ENCODE measurements at regions not wholly inside any gene's neighbourhood (a gene's known extent, or its start where the extent isn't known, plus 50 kb on each side); places are given as distances from the start of the nearest gene placed in this dataset.

DNA sequence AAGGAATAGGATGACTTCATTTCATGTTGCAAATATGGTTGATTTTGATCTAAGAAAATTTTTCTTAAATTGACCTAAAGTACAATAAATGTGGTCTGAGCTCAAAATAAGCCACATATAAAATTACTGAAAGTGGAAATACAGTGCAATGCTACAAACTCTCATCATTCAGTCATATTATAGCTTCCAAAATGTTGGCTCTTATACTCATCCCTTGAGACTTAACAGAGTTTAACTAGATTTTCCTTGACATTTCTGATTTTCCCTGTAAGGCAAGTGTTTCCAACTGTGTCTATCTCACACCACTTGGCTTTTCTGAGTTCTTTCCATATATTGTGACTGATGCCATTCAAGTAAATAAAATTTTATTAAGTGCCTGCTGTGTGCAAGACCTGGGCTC, 123.7 kb upstream of the NTF3 start:
- Histone ChIP-seq H3K4me3 (ENCODE audit: low read length in 2 of 2) (no peak overlapping the region), H3K27ac (ENCODE audit: low read depth in 1 of 2, low read length in 1 of 2) (no peak overlapping the region), H3K27me3 (ENCODE audit: control insufficient read depth in 2 of 2, insufficient read depth in 1 of 2, low read length in 1 of 2) (no peaks in the 10 kb centered on the region), H3K9me3 (ENCODE audit: control insufficient read depth in 2 of 2, insufficient read depth in 1 of 2, low read length in 1 of 2) (no peaks in the 10 kb centered on the region), H3K4me1 (ENCODE audit: control insufficient read depth in 2 of 2, insufficient read depth in 2 of 2, low read length in 2 of 2) (no peaks in the 10 kb centered on the region), H3K36me3 (ENCODE audit: control insufficient read depth in 2 of 2, insufficient read depth in 2 of 2, low read length in 1 of 2) (no peaks in the 10 kb centered on the region)
- no peak for DNase-seq (ENCODE audit: low read depth in 6 of 9, low spot score in 9 of 9)

GRCh38 chr12:5308996-5309395, 122.9 kb upstream of the NTF3 start:
- no peak overlapping the region for H3K27ac ChIP-seq (ENCODE audit: low read depth in 1 of 2, low read length in 1 of 2)
- 97% methylated on average over 8 of the region's 8 CpGs for WGBS

DNA sequence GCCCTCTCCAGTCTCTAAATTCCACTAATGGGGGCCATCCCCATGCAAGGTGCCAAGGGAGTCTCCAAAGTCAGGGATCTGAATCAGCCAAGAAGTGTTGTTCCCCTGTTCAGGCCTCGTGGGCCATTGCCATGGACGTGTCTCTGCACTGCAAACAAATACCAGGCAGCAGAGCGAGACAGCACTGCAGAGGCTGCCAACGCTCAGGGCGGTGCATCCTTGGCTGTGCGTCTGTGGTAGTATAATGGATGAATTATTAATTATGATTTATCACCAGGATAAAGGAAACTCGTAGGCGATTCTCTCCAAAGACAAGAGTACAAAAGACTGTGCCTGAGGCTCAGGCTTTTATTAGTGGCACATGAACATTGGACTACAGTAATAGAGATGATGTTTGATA, 122.3 kb upstream of the NTF3 start:
- Histone ChIP-seq H3K4me1 (ENCODE audit: control insufficient read depth in 2 of 2, insufficient read depth in 2 of 2, low read length in 2 of 2) (no peaks in the 10 kb centered on the region), H3K9me3 (ENCODE audit: control insufficient read depth in 2 of 2, insufficient read depth in 1 of 2, low read length in 1 of 2) (no peaks in the 10 kb centered on the region), H3K27ac (ENCODE audit: low read depth in 1 of 2, low read length in 1 of 2) (no peak overlapping the region), H3K4me3 (ENCODE audit: low read length in 2 of 2) (no peak overlapping the region), H3K27me3 (ENCODE audit: control insufficient read depth in 2 of 2, insufficient read depth in 1 of 2, low read length in 1 of 2) (no peaks in the 10 kb centered on the region), H3K36me3 (ENCODE audit: control insufficient read depth in 2 of 2, insufficient read depth in 2 of 2, low read length in 1 of 2) (no peaks in the 10 kb centered on the region)
- 93% methylated on average over 8 of the region's 8 CpGs for WGBS
- DNase-seq (ENCODE audit: low read depth in 6 of 9, low spot score in 9 of 9): no peak

More at GRCh38 chr12:5308996-5309395, 122.9 kb upstream of the NTF3 start:
- Histone ChIP-seq H3K27me3 (ENCODE audit: control insufficient read depth in 2 of 2, insufficient read depth in 1 of 2, low read length in 1 of 2) (no peaks in the 10 kb centered on the region), H3K9me3 (ENCODE audit: control insufficient read depth in 2 of 2, insufficient read depth in 1 of 2, low read length in 1 of 2) (no peaks in the 10 kb centered on the region), H3K4me1 (ENCODE audit: control insufficient read depth in 2 of 2, insufficient read depth in 2 of 2, low read length in 2 of 2) (no peaks in the 10 kb centered on the region), H3K4me3 (ENCODE audit: low read length in 2 of 2) (no peak overlapping the region), H3K36me3 (ENCODE audit: control insufficient read depth in 2 of 2, insufficient read depth in 2 of 2, low read length in 1 of 2) (no peaks in the 10 kb centered on the region)
- no peak for DNase-seq (ENCODE audit: low read depth in 6 of 9, low spot score in 9 of 9)

DNA sequence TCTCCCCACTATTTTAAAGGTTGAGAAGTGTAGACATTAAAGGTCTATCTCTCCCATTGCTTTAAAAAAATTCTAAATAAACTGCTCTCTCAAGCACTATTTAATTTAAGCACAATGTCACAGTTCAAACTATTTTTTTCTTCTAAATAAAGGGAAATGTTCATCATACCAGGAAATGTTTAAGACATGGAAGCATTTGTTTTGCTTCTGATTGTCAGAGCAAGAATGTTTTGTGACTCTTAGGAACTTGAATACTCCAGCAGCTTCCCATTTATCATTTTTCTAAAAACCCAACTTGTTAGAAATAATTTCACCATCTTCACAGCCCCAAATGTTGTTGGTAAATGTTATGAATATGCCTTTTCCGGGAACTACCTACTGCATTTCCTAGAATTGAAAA, 121.8 kb upstream of the NTF3 start:
- Histone ChIP-seq H3K27me3 (ENCODE audit: control insufficient read depth in 2 of 2, insufficient read depth in 1 of 2, low read length in 1 of 2) (no peaks in the 10 kb centered on the region), H3K27ac (ENCODE audit: low read depth in 1 of 2, low read length in 1 of 2) (no peak overlapping the region)
- WGBS: 96% methylated on average over 1 of the region's 1 CpG

DNA sequence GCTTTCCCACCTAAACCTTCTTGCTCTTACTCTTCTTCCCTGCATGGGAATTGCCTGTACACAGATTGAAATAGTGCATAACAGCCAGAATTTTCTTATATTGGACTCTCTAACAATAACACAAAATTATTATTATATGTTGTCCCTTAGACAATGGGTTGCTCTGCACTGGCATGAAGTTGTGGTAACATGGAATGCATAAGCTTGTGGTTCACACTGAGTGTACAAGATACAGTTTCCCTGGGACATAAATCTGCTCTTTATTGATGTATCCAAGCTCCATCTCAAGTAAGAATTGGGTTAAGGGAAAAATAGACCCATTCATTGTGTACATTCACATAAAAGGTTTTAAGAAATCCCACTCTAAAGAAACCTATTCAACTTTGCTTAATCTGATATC, 114.4 kb upstream of the NTF3 start:
- DNase-seq (ENCODE audit: low read depth in 6 of 9, low spot score in 9 of 9): no peak
- Histone ChIP-seq H3K36me3 (ENCODE audit: control insufficient read depth in 2 of 2, insufficient read depth in 2 of 2, low read length in 1 of 2) (no peaks in the 10 kb centered on the region), H3K27me3 (ENCODE audit: control insufficient read depth in 2 of 2, insufficient read depth in 1 of 2, low read length in 1 of 2) (no peaks in the 10 kb centered on the region), H3K4me1 (ENCODE audit: control insufficient read depth in 2 of 2, insufficient read depth in 2 of 2, low read length in 2 of 2) (no peaks in the 10 kb centered on the region), H3K27ac (ENCODE audit: low read depth in 1 of 2, low read length in 1 of 2) (no peak overlapping the region), H3K9me3 (ENCODE audit: control insufficient read depth in 2 of 2, insufficient read depth in 1 of 2, low read length in 1 of 2) (no peaks in the 10 kb centered on the region), H3K4me3 (ENCODE audit: low read length in 2 of 2) (no peak overlapping the region)

More for the DNA sequence above, 121.8 kb upstream of the NTF3 start:
- H3K4me3 ChIP-seq (ENCODE audit: low read length in 2 of 2): no peak overlapping the region
- no peak for DNase-seq (ENCODE audit: low read depth in 6 of 9, low spot score in 9 of 9)
- H3K4me1 ChIP-seq (ENCODE audit: control insufficient read depth in 2 of 2, insufficient read depth in 2 of 2, low read length in 2 of 2): no peaks in the 10 kb centered on the region
- no peaks in the 10 kb centered on the region for H3K9me3 ChIP-seq (ENCODE audit: control insufficient read depth in 2 of 2, insufficient read depth in 1 of 2, low read length in 1 of 2)
- no peaks in the 10 kb centered on the region for H3K36me3 ChIP-seq (ENCODE audit: control insufficient read depth in 2 of 2, insufficient read depth in 2 of 2, low read length in 1 of 2)

DNA sequence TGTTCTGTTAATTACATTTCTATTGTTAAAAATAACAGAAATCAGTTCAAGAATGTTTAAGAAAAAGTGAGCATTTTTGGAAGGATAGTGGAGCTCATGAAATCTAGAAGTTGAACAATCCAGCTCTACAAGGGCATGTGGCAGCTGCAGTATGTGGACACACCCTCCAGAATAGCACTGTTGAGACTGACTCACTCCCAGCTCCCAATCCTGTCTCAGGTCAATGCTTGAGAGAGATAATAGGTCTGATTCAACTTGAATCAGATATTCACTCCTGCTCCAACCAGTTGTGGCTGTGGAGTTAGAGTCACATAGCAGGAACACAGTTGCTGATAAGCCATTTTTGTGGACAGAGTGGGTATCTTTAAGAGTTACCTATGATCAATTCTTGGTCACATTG, 113.0 kb upstream of the NTF3 start:
- no peak for DNase-seq (ENCODE audit: low read depth in 6 of 9, low spot score in 9 of 9)
- Histone ChIP-seq H3K36me3 (ENCODE audit: control insufficient read depth in 2 of 2, insufficient read depth in 2 of 2, low read length in 1 of 2) (no peaks in the 10 kb centered on the region), H3K4me1 (ENCODE audit: control insufficient read depth in 2 of 2, insufficient read depth in 2 of 2, low read length in 2 of 2) (no peaks in the 10 kb centered on the region), H3K4me3 (ENCODE audit: low read length in 2 of 2) (no peak overlapping the region), H3K27me3 (ENCODE audit: control insufficient read depth in 2 of 2, insufficient read depth in 1 of 2, low read length in 1 of 2) (no peaks in the 10 kb centered on the region), H3K9me3 (ENCODE audit: control insufficient read depth in 2 of 2, insufficient read depth in 1 of 2, low read length in 1 of 2) (no peaks in the 10 kb centered on the region), H3K27ac (ENCODE audit: low read depth in 1 of 2, low read length in 1 of 2) (no peak overlapping the region)

DNA sequence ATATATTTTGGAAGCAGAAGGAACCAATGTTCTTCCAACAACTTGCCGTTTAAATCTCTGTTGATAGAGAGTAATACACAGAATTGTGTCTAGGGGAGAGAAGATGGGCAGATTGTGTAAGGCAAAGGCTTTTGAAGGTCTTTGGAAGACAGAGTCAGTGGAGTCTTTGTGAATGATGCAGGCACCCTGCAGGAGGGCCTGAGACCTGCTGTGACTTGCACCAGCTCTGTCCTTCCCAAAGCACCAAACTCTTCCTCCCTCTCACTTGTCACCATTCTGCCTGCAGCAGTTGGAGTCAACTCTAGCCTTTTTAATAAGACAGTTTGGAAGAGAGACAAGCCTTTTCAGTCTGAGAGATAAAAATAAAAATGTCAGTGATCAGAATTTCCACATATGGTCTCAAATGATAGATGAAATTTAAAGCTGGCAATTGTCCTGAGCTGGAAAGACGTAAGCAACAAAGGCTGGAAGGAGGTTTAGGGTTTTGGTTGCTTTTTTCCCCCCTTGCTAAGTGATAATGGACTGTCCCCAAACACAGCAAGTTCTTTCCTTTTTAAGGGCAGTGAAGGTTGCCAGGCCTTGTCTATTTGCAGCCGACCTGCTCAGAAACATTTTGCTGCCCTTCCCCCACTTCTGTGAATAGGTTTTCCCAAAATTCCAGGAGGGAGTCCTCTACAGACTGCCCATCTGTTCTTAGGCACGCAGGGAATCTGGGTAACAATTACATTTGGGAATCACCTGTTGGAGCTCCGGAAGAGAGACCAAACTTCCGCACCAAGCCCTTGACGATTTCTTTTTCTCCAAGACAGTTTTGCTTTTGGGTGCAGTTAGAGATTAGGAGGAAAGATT, 103.0 kb upstream of the NTF3 start:
- WGBS: 93% methylated on average over 7 of the region's 7 CpGs
- Histone ChIP-seq H3K9me3 (ENCODE audit: control insufficient read depth in 2 of 2, insufficient read depth in 1 of 2, low read length in 1 of 2) (no peaks in the 10 kb centered on the region), H3K27me3 (ENCODE audit: control insufficient read depth in 2 of 2, insufficient read depth in 1 of 2, low read length in 1 of 2) (no peaks in the 10 kb centered on the region), H3K27ac (ENCODE audit: low read depth in 1 of 2, low read length in 1 of 2) (no peak overlapping the region), H3K4me3 (ENCODE audit: low read length in 2 of 2) (no peak overlapping the region), H3K36me3 (ENCODE audit: control insufficient read depth in 2 of 2, insufficient read depth in 2 of 2, low read length in 1 of 2) (no peaks in the 10 kb centered on the region), H3K4me1 (ENCODE audit: control insufficient read depth in 2 of 2, insufficient read depth in 2 of 2, low read length in 2 of 2) (no peaks in the 10 kb centered on the region)
- no peak for DNase-seq (ENCODE audit: low read depth in 6 of 9, low spot score in 9 of 9)

GRCh38 chr12:5332551-5332950, 99.4 kb upstream of the NTF3 start:
- Histone ChIP-seq H3K27ac (ENCODE audit: low read depth in 1 of 2, low read length in 1 of 2) (no peak overlapping the region), H3K27me3 (ENCODE audit: control insufficient read depth in 2 of 2, insufficient read depth in 1 of 2, low read length in 1 of 2) (no peaks in the 10 kb centered on the region), H3K36me3 (ENCODE audit: control insufficient read depth in 2 of 2, insufficient read depth in 2 of 2, low read length in 1 of 2) (no peaks in the 10 kb centered on the region), H3K9me3 (ENCODE audit: control insufficient read depth in 2 of 2, insufficient read depth in 1 of 2, low read length in 1 of 2) (no peaks in the 10 kb centered on the region), H3K4me3 (ENCODE audit: low read length in 2 of 2) (no peak overlapping the region), H3K4me1 (ENCODE audit: control insufficient read depth in 2 of 2, insufficient read depth in 2 of 2, low read length in 2 of 2) (no peaks in the 10 kb centered on the region)
- DNase-seq (ENCODE audit: low read depth in 6 of 9, low spot score in 9 of 9): no peak
- 90% methylated on average over 3 of the region's 3 CpGs for WGBS

- 88% methylated on average over 7 of the region's 7 CpGs for WGBS
- no peaks in the 10 kb centered on the region for H3K36me3 ChIP-seq (ENCODE audit: control insufficient read depth in 2 of 2, insufficient read depth in 2 of 2, low read length in 1 of 2)
Measured at GRCh38 chr12:5333096-5333495, 98.8 kb upstream of the NTF3 start.

More at GRCh38 chr12:5333096-5333495, 98.8 kb upstream of the NTF3 start:
- no peak overlapping the region for H3K27ac ChIP-seq (ENCODE audit: low read depth in 1 of 2, low read length in 1 of 2)
- H3K9me3 ChIP-seq (ENCODE audit: control insufficient read depth in 2 of 2, insufficient read depth in 1 of 2, low read length in 1 of 2): no peaks in the 10 kb centered on the region
- H3K27me3 ChIP-seq (ENCODE audit: control insufficient read depth in 2 of 2, insufficient read depth in 1 of 2, low read length in 1 of 2): no peaks in the 10 kb centered on the region
- no peak for DNase-seq (ENCODE audit: low read depth in 6 of 9, low spot score in 9 of 9)
- no peak overlapping the region for H3K4me3 ChIP-seq (ENCODE audit: low read length in 2 of 2)
- H3K4me1 ChIP-seq (ENCODE audit: control insufficient read depth in 2 of 2, insufficient read depth in 2 of 2, low read length in 2 of 2): no peaks in the 10 kb centered on the region

Data from thymus (tissue), 11 donors.